Prostate gland (tissue), 2 donors: ENCODE measurements at regions not wholly inside any gene's neighbourhood (a gene's known extent, or its start where the extent isn't known, plus 50 kb on each side); places are given as distances from the start of the nearest gene placed in this dataset.
A peak's percentile ranks its signal among the peaks of the same experiment; 100 is the strongest.

Experiments
- CTCF ChIP-seq, 4 experiments: fragments of 200-600 bp in 2 of 4; fragments of 450-650 bp in 2 of 4; sonication (generic) in 2 of 4; IDR thresholded peaks; 1 replicate in 3 of 4; 2 replicates in 1 of 4; pipeline ENCODE4 v1.5.1; 2016 to 2019; ENCODE audit warnings: antibody characterized with exemption in 4 of 4, mild to moderate bottlenecking in 2 of 4, moderate library complexity in 2 of 4
- POLR2A ChIP-seq: fragments of 450-650 bp; IDR thresholded peaks from one replicate; pipeline ENCODE4 v1.6.1; 2016; ENCODE audit warnings: antibody characterized with exemption, mild to moderate bottlenecking
- POLR2AphosphoS5 ChIP-seq: sonication (generic); formaldehyde crosslinking; IDR thresholded peaks from one replicate; pipeline ENCODE4 v1.6.1; 2017; ENCODE audit warnings: antibody characterized with exemption

- TF ChIP-seq CTCF (IDR thresholded peaks at IDR 0.05) (no peak), POLR2A (no peak), POLR2AphosphoS5 (peak; percentile 91)
These were observed 70.8 kb downstream of the RWDD4 start for GRCh38 chr4:183588169-183588675.
